MV-4-11 (cell line): ENCODE measurements at regions not wholly inside any gene's neighbourhood (a gene's known extent, or its start where the extent isn't known, plus 50 kb on each side); places are given as distances from the start of the nearest gene placed in this dataset.
"Not testable (repeated sequence)": the region's sequence is repeated elsewhere in the genome, so short reads cannot be mapped to it uniquely, and the experiment has no call there.

ENCODE experiments used
- DNase-seq: peaks from one replicate; lab custom pipeline; 2025; lab: John Stamatoyannopoulos, UW

DNA sequence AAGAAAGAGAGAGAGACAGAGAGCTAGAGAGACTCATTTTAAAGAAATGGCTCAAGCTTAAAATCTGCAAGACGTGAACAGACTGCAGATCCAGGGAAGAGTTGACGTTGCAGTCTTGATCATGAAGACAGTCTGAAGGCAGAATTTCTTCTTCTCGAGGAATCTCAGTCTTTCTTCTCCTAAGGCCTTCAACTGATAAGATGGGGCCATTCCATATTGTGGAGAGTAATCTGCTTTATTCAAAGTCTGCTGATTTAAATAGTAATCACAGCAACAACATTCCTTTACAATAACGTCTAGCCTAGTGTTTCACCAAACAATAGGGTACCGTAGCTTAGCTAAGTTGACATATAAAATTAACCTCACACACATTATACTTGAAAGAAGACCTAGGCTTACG lies 208.4 kb upstream of the ADAMTS3 start:
- DNase-seq = no peak

DNA sequence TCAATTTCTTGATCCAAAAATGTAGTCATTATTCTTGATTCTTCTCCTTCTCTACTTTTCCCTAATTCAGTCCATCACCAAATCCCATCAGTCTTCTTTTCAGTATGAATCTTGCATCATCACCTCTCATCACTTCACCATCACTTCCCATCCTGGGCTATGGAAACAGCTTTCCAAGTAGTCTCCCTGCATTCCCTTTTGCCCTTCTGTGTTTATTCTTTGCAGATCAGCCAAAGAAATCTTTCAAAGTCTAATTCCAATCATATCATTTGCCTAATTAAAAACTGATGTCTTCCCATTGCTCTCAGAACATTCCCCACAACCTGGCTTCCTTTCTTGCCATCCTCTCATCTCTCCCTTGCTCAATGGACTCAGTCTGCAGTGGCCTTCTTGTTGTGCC lies 201.7 kb upstream of the ADAMTS3 start:
- DNase-seq = no peak

GRCh38 chr4:72768364-72768763 lies 199.3 kb upstream of the ADAMTS3 start:
- DNase-seq = no peak

DNA sequence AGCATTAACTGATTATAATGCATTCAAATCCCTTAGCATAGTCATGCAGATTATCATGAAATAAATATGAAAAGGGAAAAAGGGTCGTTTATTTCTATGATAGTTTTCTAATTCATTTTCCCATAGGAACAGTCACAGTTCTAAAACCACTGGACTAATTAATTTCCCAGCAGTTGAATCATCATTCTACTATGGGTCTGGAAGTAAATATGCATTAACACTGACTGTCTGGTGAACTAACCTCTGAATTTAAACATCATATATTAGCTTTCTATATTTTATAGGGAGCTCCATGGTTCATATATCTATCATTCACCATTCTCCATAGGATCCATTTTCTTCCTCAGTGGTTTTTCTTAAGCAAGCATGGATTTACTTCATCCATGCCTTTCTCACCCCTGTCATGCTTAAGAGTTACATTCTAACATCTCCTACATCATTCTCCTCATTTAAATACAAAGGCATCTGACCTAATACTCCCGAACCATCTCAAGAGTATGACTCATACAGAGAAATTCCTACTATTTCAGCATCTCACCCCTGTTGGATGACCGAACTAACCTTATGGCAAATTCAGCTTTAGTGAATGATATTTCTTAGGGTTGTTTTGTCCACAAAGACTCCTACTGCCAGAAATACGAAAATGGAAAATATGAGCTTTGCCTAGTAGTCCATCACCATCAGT lies 198.7 kb upstream of the ADAMTS3 start:
- DNase-seq = no peak

DNA sequence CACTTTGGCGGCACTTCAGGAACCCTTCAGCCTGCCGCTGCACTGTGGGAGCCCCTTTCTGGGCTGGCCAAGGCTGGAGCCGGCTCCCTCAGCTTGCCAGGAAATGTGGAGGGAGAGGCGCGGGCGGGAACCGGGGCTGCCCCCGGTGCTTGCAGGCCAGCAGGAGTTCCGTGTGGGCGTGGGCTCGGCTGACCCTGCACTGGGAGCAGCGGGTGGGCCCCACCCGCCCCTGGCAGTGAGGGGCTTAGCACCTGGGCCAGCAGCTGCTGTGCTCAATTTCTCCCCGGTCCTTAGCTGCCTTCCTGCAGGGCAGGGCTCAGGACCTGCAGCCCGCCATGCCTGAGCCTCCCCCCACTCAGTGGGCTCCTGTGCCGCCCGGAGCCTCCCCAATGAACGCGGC lies 196.8 kb upstream of the ADAMTS3 start:
- not testable (repeated sequence) for DNase-seq

DNA sequence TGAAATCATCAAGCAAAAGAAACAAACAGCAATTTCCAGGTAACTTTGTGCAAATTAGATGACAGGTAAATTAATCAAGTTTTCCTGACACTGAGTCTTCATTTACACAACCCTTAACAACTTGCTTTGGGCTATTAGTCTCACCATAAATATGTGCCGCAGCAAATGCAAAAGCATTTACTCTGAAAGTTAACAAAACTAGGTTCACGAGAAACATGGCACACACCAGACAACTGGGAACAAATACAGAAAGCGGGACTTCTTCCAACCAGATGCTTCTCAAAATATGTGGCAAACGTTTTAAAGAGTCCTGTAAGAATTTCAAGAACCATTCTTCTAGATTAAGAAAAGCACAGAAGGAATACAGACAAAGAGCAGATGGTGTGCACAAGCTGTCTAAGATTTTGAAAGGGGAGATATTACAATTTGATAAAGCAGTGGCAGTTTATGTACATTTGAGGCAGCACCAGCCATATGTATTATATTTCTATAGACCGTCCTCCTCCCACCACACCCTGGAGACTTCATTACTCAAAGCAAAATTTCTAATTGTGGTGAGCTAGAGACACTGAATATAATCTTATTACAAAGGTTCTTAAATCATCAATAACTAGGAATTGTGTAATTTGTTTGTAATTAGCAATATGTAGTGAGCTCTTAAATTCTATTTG lies 192.5 kb upstream of the ADAMTS3 start:
- DNase-seq = no peak

DNA sequence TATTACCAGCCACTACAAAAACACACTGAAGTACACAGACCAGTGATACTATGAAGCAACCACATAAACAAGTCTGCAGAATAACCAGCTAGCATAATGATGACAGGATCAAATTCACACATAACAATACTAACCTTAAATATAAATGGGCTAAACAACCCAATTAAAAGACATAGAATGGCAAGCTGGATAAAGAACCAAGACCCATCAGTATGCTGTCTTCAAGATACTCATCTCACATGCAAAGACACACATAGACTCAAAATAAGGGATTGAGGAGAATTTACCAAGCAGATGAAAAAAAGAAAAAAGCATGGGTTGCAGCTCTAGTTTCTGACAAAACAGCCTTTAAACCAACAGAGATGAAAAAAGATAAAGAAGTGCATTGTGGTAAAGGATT lies 184.4 kb upstream of the ADAMTS3 start:
- DNase-seq = not testable (repeated sequence)

DNA sequence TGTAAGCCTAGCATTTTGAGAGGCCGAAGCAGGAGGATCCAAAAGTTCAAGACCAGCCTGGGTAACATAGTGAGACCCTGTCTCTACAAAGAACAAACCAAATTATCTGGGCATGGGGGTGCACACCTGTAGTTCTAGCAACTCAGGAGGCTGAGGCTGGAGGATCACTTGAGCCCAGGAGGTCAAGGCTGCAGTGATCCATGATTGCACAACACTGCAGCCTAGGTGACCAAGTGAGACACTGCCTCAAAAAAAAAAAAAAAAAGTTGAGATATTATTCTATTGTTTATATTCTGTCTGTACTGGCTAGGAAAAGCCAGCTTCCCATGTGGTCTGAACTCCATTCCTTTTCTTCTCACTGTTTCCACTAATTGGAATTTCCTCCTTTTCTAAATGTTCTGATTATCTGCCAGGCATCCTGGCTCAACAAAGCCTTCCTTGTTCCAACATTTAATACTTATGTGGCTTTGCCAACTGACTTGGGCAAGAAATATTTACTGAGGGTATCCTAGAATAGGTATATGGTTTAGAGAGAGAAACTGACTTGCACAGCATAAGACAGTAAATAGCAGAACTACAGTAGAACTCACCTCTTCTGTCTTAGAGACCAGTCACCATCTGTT lies 175.2 kb upstream of the ADAMTS3 start:
- no peak for DNase-seq

- no peak for DNase-seq
Observed at GRCh38 chr4:72743078-72743477, 174.1 kb upstream of the ADAMTS3 start.

DNA sequence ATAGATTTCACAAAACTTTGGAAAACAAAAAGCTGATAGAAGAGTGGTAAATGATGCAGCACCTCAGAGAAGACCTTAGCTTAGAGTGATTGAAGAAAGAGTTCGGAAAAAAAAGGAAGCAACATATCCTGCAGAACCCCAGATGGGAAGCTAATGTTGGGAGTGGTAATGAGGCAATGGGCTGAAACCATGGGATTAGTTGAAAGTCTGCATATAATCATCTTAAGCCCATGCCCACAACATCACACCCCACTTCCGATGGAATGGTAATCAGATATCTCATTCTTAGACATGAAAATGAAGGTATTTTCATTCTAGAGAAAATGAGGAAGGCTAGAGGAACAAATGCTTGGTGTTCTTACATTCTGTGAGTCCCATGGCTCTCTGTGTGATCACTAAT lies 146.3 kb upstream of the ADAMTS3 start:
- no peak for DNase-seq

DNA sequence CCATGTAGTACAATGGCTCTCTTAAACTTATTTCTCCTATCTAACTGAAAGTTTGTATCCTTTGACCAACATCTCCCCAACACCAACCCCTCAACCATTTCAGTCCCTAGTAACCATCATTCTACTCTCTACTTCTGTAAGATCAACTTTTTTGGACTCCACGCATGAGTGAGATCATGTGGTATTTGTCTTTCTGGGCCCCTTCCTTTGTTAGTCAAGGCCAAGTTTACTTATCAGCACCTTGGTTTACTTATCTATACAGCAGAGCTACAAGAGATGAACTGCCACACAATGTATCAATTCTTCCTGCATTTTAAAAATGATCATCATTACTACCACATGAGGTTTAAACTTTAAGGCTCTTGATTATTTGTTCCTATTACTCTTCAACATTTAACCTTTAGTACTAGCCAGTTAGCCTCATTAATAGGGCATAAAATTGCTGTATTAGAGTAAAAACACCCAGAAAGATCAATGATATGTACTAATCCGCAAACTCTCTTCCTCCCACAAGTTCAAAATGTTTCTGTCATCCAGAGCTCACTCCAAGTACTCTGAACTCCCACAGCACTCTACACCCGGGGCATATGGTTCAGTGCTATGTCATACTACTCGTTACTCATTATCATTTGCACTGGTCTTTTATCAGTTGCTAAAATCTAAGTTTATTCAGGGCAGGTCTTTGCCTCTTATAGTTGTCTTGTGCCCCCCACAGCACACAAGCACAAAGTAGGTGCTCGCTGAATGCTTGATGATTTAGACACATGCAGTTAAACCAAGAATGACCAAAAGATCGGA lies 145.7 kb upstream of the ADAMTS3 start:
- no peak for DNase-seq

DNA sequence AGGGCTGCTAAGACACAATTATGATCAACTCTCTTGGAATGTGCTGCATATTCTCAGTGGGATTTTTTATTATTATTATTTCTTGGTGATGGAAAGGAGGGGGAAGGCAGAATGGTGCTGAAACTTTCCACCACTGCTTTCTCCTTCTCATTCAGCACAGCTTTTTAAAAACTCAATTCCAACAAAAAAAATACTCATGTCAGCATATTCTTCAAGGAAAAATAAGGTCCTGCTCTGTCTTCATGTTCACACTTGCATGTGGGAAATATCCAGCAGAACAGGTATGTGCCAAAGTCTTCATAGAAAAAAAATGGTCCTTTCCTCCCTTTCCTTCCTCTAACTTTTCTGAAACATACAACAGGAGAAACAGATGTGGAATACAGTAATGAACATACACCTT lies 144.0 kb upstream of the ADAMTS3 start:
- no peak for DNase-seq

GRCh38 chr4:72709475-72709874 lies 140.5 kb upstream of the ADAMTS3 start:
- DNase-seq = no peak

DNA sequence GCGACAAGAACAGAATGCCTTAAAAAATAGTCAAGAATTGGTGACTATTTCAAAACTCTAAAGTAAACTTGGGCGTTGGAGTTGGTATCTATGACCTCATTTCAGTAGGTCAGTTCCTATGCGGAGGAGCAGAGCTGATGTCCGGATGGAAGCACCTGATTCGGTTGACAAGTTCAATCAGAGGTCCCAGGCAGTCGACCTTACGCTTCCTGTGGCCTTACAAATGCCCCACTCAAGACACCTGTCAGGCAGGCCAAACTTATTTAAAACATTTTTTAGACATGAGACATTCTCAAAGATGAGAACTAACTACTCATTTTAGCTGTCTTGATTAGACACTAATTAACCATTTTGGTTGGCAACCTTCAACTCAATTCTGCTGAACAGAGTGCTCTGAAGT lies 137.7 kb upstream of the ADAMTS3 start:
- no peak for DNase-seq

GRCh38 chr4:72704925-72705640 lies 136.1 kb upstream of the ADAMTS3 start:
- DNase-seq = not testable (repeated sequence)

DNA sequence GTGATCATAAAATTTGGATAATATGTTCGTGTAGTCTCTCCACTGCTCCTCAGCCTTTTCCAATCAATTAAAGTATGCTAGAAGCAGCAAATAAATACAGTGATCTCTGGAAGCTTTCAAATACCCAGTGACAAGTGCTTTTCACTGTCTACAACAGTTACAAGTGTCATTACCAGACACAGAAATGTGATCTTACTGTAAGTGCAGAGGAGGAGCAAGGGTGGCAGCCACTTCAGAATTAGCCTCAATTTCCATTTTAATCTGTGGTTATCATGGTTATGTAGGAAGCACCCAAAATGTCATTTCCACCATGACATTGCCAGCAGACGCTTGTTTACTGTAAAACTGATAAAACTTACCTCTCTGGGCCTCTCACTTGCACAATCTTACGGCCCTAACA lies 133.9 kb upstream of the ADAMTS3 start:
- DNase-seq = no peak

DNA sequence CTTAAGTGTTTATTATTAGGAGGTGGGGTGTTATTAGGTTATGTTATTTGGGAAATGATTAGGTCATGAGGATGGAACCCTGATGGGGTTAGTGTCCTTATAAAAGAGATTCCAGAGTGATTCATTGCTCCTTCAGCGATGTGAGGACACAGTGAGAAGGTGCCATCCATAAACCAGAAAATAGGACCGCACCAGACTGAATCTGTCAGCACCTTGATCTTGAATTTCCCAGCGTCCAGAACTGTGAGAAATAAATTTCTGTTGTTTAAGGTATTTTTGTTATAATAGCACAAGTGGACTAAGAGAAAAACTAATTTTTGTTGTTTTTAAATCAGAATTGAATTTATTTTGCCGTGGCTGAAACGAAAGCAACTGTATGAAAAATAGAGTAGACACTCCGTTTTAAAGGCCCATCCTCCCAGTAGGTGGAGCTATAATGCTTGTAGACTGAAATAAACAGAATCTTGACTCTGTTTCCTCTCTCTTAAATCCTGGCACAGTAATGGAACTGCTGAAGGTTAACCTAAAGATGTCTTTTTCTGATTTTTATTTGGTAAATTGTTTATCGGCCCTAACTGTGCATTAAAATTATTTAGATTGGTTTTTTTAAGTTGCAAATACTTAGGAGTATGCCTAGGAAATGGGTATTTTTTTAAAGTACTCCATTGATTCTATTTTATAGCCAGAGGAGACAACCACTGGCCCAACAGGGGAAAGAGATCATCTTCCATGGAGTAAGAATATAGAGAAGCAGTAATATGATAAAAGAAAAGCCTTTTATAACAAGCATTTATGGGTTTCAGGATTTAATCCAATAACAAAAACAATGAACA lies 133.2 kb upstream of the ADAMTS3 start:
- DNase-seq = no peak

DNA sequence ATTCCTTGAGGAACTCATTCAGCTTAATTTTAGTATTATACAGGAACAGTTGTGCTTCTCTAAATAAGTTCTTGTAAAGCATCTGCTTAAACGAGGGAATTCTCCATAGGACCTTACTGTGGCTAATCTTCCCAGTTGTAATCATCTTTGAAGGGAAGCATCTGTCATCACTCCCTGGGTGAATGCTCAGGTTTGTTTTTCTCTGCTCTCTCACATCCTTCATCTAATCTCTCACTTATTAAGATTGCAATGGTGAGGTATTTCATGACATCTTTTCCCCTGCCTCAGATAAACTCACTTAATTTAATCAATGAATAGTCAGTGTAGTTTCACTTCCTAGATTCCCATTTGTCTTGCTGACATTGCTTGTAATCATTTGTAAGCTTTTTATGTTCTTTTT lies 121.8 kb upstream of the ADAMTS3 start:
- no peak for DNase-seq

DNA sequence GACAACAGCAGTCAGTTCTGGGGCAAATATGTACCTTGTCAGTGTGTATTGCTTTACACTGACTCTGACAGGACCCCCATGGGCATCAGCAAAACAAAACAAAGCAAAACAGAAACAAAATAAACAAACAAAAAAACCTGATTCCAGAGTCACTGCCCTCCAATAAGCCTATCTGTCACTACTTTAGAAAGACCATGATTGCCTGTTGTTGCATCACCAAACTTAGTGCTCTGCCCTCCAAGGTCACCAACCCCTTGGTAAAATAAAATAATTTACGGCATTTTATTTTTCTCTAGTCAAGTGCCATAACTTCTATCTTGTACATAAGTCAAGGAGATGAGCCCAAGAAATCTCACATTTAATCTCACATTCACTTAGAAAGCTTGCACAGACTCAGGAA lies 120.9 kb upstream of the ADAMTS3 start:
- DNase-seq = no peak

DNA sequence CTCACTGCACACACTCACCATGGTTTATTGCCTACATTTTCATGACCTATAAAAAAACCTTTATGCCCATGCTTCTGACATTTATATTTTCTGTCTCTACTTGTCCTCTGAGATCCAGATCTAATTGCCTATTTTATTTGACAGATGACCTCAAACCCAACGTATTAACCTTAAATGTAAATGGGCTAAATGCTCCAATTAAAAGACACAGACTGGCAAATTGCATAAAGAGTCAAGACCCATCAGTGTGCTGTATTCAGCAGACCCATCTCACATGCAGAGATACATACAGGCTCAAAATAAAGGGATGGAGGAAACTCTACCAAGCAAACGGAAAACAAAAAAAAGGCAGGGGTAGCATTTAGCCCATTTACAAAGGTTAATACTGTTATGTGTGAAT lies 117.4 kb upstream of the ADAMTS3 start:
- not testable (repeated sequence) for DNase-seq

GRCh38 chr4:72679666-72680065 lies 110.6 kb upstream of the ADAMTS3 start:
- no peak for DNase-seq
